GM19452 (cell line): ENCODE measurements at regions not wholly inside any gene's neighbourhood (a gene's known extent, or its start where the extent isn't known, plus 50 kb on each side); places are given as distances from the start of the nearest gene placed in this dataset.
"Not testable (repeated sequence)": the region's sequence is repeated elsewhere in the genome, so short reads cannot be mapped to it uniquely, and the experiment has no call there.

Experiments
- ATAC-seq: cut with Tn5 transposase; IDR thresholded peaks from one replicate; pipeline ENCODE4 v1.9.1; 2021; ENCODE audit not compliant: unreplicated experiment

DNA sequence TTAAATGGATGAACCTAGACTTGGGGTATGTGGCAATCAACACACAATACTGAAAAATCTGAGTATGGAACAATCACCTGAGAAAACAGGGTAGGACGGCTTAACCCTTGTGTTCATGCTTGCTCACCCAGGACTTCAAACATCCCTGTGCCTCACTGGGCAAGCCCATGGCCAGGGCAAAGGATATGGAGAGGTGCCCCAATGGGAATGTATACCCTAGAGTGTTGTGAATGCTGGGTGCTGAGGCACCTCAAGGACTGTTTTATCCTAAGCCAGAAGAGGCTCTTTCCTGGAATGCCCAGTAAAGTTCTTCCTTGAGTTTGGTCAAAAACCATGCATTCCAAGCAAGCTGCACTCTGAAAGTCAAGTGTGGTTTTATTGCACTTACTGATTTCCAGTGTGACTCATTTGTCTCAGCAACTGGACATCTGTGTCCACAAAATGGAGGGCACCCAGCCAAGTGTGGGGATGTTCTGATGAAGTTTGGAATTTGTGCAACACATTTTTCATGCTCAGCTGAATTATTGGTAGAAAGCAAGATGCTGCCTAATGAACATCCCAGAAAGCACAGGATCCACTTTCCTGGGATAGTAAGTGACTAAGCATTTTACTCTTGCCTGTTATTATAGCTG is 531.3 kb downstream of the RFC3 start:
- ATAC-seq, result no peak

GRCh38 chr13:34350671-34351070 is 532.7 kb downstream of the RFC3 start:
- no peak for ATAC-seq

- ATAC-seq, result no peak
Observed at GRCh38 chr13:34351134-34351533, 533.2 kb downstream of the RFC3 start.

GRCh38 chr13:34352958-34353357 is 535.0 kb downstream of the RFC3 start:
- ATAC-seq, result no peak

DNA sequence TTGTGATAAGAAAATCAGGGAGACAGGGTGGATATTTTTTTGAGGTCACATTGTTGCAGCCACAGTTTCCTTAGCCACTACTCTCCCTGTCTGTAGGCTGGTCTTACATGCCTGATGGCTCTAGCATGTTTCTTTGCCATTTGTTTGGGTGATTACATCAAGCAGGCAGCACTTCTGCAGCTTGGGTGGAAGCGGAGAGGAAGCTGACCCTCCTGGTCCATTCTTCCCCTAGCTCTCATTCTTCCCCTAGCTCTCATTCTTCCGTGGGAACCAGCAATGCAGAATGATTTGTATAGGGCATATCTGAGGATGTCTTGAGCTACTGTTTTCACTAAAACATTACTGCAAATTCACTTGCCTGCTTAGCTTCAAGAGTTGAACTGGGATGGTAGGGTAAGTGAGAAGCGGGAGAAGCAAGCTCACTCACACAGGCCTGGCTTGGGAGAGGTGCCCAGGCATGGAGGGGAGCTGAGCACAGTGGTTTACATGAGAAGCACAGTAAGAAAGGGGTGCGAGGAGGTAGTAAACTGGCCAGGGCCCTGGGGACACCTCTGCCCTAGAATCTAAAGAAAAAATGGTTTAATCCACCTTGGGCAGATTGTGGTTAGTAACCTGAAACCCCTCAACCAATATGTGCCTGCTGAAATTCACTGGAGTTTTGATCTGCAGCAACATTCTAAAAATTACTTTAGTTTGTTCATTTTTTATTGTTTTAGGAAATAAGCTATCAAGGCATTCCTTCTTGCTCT is 538.9 kb downstream of the RFC3 start:
- no peak for ATAC-seq

DNA sequence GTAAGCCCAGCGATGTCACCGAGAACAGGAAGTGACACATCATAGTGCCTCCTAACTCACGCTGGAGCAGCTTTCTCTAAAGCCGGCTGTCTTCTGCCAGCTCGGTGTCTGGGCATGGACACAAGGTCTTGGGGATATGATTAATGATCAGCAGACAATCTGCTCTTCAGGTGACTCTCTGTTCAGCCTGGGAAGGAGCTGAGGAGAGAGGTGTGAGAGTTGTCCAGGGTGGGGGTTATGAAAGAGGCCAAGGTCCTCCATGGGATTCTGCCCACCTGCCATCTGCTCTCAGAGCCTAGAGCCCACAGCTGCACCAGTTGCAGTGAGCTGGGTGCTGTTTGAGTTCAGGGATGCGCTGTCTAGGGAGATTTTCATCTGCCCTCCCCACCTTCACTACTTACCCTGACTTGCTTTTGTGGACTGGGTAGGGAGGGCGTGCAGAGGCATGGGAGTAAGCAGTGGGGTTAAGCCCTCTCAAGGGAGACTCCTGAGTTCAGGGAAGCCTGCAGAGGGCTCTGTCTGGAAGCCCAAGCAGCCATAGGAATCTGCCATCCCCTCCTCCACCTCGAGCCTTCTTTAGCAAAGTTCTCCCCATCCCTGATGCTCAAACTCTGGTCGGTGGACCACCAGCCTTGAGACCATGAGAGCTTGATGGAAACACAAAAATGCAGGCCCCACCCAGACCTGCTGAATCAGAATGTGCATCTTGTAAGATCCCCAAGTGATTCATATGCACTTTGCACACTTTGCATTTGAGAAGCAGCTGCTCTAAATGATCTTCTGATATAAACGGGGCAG is 539.7 kb downstream of the RFC3 start:
- ATAC-seq, result no peak

- no peak for ATAC-seq
Observed at GRCh38 chr13:34358811-34359513, 541.0 kb downstream of the RFC3 start.

- no peak for ATAC-seq
Observed at GRCh38 chr13:34360702-34361101, 542.8 kb downstream of the RFC3 start.

- ATAC-seq, result no peak
Observed at GRCh38 chr13:34361560-34361959, 543.6 kb downstream of the RFC3 start.

DNA sequence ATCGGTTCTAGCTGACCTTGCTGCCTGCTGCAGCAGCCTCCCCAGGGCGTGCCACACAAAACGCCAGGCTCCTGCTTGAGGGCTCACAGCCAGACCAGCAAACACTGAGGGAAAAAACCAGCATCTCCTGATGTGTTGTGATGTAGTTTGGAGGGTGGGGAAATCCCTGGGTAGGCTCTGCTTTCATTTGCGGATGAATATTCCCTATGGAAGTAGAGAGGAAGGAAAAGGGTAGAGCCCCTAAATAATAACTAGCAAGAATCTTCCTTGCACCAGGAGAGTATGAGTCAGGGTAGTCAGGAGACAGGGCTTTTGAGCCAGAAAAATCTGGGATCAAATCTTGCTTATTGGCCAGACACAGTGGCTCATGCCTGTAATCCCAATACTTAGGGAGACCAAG is 545.3 kb downstream of the RFC3 start:
- ATAC-seq, result no peak

- ATAC-seq, result no peak
Observed at GRCh38 chr13:34364633-34365032, 546.7 kb downstream of the RFC3 start.

DNA sequence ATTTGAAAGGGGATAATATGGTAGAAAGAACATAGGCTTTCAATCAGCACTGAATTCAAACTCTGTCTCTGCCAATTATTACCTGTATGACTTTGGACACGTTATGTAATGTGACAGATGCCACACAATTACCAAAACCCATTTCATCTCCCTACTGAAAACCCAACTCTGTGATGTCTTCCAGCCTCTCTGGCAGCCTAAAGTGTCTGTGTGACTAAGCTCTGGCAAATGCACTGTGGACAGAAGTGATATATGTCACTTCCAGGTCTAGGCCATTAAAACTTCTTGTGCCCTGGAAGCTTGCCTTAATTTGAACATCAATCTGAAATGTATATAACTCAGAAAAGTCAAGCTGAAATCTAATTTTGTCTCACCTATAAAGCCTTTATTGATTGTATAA is 552.0 kb downstream of the RFC3 start:
- no peak for ATAC-seq

DNA sequence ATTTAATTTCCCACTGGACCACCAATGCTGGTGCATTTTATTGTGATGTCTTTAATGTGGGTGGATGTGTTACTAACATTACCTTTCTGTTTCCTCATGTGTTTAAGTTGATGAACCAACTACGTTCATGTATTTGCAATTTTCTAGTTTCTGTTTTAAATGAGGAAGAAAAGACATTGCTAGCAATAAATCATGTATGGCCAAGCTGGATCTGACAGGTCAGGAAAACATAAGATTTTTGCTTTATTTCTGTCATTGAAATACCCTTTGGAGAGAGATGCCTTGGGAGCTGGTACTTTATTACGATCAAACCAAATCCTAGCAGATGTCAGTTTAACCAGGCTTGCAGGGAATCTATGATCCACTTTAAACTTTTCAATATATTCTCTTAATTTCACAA is 553.2 kb downstream of the RFC3 start:
- no peak for ATAC-seq

DNA sequence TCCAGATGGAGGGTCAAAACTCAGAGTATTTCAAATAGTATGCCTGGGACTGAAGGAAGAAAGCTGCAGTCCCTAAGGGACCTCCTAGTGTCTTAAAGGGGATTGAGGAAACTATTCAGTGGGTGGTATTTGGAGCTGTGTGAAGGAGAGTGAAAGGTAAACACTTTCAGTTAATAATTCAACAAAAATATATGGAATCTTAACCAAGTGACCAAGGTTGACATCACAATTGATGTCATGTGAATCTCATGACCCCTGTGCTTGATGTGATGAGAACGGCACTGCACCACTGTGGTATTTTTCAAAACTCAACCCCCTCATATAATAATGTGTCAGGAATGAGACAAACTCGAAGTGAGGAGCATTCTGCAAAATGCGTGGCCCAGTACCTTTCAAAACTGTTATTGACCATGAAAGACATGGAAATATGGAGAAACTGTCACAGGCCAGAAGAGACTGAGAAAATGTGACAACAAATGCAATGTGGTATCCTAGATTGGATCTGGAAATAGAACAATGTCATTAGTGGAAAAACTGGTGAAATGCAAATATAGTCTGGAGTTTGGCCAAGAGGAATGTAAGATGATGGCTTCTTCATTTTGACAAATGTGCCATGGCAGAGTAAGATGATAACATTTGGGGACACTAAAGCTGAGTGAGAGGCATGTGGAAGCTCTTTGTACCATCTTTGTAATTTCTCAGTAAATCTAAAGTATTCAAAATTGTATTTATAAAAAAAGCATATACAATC is 553.9 kb downstream of the RFC3 start:
- ATAC-seq, result no peak

DNA sequence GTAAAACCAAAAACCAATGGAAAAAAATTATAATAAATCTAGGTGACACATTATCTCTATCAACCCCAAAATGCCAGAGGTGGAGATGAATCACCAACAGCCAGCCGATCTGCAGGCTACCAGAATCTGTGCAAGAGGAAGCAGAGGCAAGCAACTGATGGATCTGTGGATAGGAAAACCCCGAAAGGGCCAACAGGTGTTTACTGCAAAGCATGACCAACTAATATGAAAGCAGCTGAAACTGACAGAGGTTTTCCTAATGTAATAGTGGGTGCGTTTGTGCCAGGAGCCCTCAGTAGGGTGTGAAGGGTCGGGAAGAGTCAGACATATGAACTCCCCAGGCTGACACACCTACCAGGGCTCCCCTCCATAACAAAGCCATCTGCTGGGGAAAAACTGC is 554.6 kb downstream of the RFC3 start:
- no peak for ATAC-seq

- no peak for ATAC-seq
Observed at GRCh38 chr13:34376483-34376882, 558.5 kb downstream of the RFC3 start.

DNA sequence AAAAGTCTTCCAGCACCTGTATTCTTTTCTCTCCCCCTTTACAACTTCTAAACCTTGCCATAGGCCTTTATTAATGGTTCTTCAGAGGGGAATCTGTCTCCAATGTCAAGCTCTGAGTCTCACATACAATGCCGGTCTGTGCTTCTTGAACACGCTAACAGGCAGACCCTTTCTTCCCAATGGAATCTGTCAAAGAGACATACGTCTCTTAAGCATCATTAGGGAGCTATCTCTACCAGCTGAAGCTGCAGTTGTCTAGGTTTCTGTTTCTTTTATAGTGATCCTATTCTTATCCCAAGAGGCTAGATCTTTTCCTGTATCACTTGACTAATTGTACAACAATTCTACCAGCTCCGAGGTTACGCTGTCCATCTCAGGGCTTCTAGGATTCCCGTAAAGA is 560.8 kb upstream of the NBEA start:
- no peak for ATAC-seq

DNA sequence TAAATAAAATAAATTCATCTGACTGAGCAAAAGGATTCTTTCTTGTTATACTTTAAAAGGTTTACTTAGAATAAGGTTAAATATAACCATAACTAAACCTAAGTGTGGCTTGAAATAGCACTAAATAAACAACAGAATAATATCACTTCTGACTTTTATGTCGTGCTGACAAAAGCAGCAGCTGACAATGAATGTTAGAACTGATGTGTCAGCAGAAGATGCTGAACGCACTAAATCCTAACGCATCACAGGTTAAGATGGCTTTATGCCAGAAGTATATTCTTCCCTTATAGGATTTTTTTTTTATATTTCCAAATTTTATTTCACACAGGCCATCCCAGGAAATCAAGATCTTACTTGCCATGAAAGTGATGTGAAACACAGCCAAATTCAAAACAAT is 558.3 kb upstream of the NBEA start:
- no peak for ATAC-seq

DNA sequence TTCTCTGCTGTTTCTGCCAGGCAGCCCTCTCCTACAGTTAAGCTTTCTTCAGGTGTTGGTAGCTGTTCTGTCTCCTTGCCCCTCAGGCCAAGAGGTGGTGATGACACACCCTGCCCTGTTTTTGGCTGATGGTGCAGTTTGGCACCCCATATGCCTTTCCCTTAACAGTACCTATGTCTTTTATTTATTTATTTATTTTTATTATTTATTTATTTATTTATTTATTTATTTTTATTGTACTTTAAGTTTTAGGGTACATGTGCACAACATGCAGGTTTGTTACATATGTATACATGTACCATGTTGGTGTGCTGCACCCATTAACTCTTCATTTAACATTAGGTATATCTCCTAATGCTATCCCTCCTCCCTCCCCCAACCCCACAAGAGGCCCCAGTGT is 555.8 kb upstream of the NBEA start:
- not testable (repeated sequence) for ATAC-seq

GRCh38 chr13:34391076-34391475 is 551.0 kb upstream of the NBEA start:
- no peak for ATAC-seq

- ATAC-seq, result no peak
Observed at GRCh38 chr13:34401696-34402095, 540.4 kb upstream of the NBEA start.
